Fibroblast of the aortic adventitia (primary cell): ENCODE measurements at regions not wholly inside any gene's neighbourhood (a gene's known extent, or its start where the extent isn't known, plus 50 kb on each side); places are given as distances from the start of the nearest gene placed in this dataset.

ENCODE experiments used
- DNase-seq: peaks from one replicate; pipeline ENCODE4 v3.0.0-alpha.2; 2010; ENCODE audit warnings: low read depth
- H3K4me3 ChIP-seq: 2 replicates; pipeline ENCODE4 v1.5.1; 2011; ENCODE audit warnings: low read depth, mild to moderate bottlenecking, control low read depth, low read length, moderate library complexity
- CTCF ChIP-seq: IDR thresholded peaks from 2 replicates; pipeline ENCODE4 v1.5.1; 2011; ENCODE audit warnings: mild to moderate bottlenecking, low read length, control low read depth, inconsistent platforms; ENCODE audit not compliant: insufficient read depth

- no peak overlapping the region for H3K4me3 ChIP-seq
- TF ChIP-seq CTCF, result no peak
- DNase-seq, result no peak
Measured at GRCh38 chr19:30207357-30207756, 164.8 kb upstream of the ZNF536 start.

GRCh38 chr19:30208436-30209060 is 163.6 kb upstream of the ZNF536 start:
- DNase-seq, result no peak
- H3K4me3 ChIP-seq, result no peak overlapping the region
- TF ChIP-seq CTCF, result no peak

- DNase-seq, result no peak
- no peak for TF ChIP-seq CTCF
- H3K4me3 ChIP-seq, result no peak overlapping the region
Measured at GRCh38 chr19:30209617-30210600, 162.3 kb upstream of the ZNF536 start.

GRCh38 chr19:30212574-30212973 is 159.6 kb upstream of the ZNF536 start:
- no peak overlapping the region for H3K4me3 ChIP-seq
- no peak for DNase-seq
- TF ChIP-seq CTCF, result no peak

GRCh38 chr19:30214651-30215051 is 157.5 kb upstream of the ZNF536 start:
- H3K4me3 ChIP-seq, result no peak overlapping the region
- no peak for TF ChIP-seq CTCF
- DNase-seq, result no peak

- no peak for TF ChIP-seq CTCF
- DNase-seq, result no peak
- no peak overlapping the region for H3K4me3 ChIP-seq
Measured at GRCh38 chr19:30215248-30215647, 156.9 kb upstream of the ZNF536 start.
